Hematopoietic multipotent progenitor cell treated with erythropoietin and hydrocortisone succinate and interleukin-3 and kit ligand, for 17 days (in vitro differentiated cells): ENCODE measurements at regions not wholly inside any gene's neighbourhood (a gene's known extent, or its start where the extent isn't known, plus 50 kb on each side); places are given as distances from the start of the nearest gene placed in this dataset.
"Not testable (repeated sequence)": the region's sequence is repeated elsewhere in the genome, so short reads cannot be mapped to it uniquely, and the experiment has no call there.

Experiments
- DNase-seq: peaks from one replicate; pipeline ENCODE4 v3.0.0-alpha.2; 2015; ENCODE audit warnings: low spot score

- DNase-seq, result no peak
Measured at GRCh38 chr1:29626726-29627125, 390.4 kb downstream of the PTPRU start.

- no peak for DNase-seq
Measured at GRCh38 chr1:29626066-29626465, 389.7 kb downstream of the PTPRU start.

DNA sequence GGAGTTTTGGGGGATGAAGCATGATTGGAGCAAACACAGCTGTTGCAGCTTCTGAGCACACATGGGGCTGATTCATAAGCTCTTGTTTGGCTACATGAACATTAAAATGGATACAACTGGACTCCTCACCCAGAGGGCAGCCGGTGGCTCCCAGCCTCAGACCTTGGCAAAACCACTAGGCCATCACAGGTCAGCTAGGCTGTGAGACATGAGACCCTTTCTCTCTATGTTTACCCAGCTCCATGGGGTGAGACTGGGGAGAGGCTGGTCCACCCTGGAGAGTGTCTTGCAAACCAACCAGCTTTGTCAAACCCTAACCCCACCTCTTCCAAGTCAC is 388.7 kb downstream of the PTPRU start:
- no peak for DNase-seq

GRCh38 chr1:29624320-29625083 is 388.2 kb downstream of the PTPRU start:
- no peak for DNase-seq

DNA sequence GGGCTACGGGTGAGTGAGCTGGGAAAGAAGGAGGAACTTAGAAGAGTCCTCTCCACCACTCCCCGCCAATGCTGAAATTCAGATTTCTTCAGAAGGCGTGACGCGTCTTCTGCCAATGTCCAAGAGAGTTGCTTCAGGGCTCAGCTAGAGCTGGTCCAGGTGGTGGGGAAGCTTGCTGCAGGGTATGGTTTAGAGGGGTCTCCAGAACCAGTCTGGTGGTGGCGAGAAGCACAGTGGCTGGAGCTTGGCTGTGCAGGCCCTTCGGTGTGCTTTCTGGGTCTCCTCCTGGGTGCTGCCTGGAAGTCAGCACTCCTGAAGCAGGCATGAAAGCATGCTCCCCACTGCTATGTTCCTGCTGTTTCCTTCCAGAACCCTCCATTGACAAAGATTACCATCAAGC is 387.2 kb downstream of the PTPRU start:
- DNase-seq, result no peak

GRCh38 chr1:29621826-29622435 is 385.6 kb downstream of the PTPRU start:
- no peak for DNase-seq

DNA sequence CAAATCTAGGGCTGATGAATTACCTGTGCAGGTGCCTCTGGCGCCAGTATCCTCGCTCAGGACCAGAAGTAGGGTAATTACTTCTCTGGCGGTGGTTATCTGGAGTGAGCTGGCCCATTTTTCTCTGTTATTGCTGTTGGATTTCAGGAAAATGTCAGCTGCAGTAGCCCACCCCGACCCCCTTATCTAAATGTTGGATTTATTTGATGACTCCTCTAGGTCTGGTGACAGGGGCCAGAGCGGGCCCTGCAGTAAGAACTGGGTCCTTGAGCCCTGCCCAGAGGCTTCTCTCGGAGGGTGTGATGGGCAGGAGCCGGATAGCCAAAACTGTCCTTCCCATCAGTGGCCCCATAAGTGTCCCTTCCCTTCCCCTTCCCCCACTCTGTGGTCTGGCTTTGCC is 384.3 kb downstream of the PTPRU start:
- DNase-seq, result no peak

DNA sequence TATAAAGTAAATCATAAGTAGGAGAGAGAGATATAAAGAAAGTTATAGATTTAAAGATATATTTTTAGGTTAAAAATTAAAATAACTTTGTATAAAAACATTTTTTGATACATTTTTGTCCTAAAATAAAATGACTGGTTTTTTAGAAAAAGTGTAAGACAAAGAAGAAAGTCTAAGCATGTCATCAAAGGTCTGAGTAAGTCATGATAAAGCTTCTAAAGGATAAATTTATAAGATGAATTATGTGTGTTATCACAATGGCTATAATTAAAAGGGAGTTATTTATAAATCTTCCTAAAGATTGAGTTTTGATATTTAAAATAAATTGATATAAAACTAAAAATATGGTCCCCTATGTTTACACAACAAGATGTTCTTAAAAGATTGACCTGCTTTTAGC is 370.9 kb downstream of the PTPRU start:
- no peak for DNase-seq

DNA sequence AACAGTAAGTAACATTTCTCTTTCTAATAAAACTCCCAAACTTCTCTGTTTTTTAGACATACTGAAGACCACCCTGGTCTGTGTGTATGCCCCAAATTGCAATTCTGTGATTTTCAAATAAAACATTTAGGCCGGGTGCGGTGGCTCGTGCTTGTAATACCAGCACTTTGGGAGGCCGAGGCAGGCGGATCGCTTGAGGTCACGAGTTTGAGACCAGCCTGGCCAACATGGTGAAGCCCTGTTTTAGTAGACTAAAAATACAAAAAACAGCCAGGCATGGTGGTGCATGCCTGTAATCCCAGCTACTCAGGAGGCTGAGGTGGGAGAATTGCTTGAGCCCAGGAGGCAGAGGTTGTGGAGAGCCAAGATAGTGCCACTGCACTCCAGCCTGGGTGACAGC is 368.5 kb downstream of the PTPRU start:
- DNase-seq, result not testable (repeated sequence)

DNA sequence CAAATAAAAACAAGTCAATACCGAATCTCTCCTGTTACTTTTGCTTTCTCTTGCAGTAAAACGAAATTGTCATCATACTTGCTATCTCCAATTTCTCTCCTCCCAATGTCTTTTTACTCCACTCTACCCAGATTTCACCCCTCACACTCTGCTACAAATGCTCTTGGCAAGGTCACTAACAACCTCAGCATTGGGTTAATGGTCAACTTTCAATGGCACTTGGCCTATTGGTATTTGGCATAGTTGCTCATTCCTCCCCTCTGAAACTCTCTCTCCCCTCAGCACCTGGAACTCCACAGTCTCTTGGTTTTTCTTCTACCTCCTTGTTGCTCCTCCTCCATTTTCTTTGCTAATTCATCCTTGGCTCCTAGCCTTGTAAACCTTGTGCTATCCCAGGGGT is 367.3 kb downstream of the PTPRU start:
- DNase-seq, result no peak

DNA sequence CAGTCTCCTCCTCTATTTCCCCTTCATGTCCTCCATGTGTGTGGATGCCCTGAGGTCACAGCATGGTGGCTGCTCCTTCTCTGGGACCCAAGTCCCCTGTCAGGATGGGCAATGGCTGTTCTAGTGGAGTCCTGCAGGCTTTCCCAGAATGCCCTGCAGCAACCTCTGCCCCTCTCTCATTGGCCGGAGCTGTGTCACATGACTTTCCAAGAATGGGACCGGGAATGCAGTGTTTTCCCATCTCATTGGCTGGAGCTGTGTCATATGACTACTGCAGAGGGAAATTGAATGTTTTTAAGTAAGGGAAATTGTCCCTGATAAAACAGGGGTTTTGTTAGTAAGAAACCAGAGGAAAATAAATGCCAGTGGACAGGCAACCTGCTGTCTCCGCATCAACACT is 365.9 kb downstream of the PTPRU start:
- no peak for DNase-seq

- DNase-seq, result no peak
Measured at GRCh38 chr1:29601021-29601420, 364.7 kb downstream of the PTPRU start.

DNA sequence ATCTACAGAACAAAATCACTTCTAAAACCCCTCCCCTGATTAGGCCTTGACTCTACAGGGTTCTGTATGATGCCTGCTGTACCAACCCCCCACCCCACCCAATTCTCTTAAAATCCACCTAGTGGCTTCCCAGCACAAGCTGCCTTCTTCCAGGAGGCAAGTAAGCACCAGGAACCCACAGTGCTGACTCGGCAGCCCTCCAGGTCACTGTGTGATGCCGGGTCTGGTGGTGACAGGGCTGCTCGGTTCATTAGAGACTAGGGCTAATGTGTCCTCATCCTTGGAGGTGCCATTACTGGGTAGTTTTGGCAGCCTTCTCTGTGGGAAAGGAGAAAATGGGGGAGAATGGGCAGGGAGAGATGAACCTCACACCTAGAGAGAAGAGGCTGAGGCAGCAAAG is 363.5 kb downstream of the PTPRU start:
- DNase-seq, result no peak

DNA sequence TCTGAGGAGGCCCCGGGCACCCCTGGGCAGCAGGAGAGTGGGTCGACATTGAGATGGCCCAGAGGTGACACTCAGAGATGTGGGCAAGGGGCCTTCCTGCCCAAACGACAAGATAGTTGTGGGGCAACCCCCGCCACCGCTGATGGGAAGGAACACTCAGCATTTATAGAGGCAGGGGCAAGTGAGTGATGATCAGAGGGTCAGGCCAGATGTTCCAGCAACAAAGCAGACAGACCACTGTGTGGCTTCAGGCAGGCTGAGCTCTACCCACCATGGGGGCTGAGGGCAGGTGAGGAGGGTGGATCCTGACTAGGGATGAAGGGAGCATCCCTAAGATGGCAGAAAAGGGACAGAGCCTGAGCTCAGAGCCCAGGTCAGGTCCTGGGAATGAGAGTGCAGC is 362.7 kb downstream of the PTPRU start:
- no peak for DNase-seq

- DNase-seq, result no peak
Measured at GRCh38 chr1:29597861-29598260, 361.5 kb downstream of the PTPRU start.

DNA sequence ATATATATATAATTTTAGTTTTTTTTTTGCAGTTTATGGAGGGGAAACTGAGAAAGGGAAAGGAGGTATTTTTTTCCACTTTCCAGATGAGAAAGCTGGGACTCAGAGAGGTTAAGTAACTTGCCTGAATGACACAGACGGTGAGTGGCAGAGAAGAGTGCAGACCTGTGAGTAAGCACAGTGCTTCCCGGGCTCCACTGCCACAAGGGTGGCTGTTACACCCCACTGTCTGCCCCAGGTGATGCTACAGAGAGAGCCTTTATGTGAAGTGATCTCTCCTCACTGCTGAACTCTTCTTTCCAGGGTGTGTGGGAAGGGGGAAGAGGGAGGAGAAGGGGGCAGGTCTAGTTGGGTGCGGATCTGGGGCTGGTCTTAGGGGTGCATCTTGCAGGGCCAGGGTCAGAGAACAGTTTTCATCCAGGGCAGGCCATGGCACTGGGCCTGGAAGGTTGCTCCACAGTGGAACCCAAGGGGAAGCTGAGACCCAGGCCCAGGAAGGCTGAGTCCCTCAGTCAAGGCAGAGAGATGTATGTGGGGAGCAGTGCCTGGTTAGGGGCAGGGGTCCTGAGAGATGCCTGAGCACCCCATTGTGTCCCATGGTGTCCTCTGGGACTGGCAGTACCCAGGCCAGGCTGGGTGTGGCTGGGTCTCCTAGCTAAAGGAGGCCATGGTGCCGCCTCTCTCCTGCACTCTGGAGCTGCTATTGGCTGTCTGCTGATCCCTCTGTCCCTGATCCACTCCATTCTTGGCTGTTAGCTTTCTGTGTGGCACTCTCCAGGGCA is 357.5 kb downstream of the PTPRU start:
- no peak for DNase-seq

DNA sequence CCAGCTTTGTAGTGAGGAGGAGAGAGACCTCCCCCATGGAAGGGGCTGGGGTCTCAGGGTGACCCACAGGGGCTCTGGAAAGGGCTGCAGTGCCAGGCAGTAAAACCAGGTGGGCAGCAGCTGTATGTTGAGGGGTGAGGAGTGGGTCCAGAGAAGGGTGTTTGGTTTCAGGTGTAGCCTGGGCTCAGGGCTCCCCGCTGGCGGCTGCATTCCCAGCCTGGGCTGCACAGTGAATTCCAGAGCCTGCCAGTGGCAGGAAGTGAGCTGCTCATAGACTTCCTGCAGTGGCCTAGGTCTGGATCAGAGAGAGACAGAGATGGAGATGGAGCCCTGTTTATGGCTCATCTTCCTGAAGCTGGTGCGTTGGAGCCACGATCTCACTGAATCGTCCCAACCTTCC is 356.4 kb downstream of the PTPRU start:
- no peak for DNase-seq

DNA sequence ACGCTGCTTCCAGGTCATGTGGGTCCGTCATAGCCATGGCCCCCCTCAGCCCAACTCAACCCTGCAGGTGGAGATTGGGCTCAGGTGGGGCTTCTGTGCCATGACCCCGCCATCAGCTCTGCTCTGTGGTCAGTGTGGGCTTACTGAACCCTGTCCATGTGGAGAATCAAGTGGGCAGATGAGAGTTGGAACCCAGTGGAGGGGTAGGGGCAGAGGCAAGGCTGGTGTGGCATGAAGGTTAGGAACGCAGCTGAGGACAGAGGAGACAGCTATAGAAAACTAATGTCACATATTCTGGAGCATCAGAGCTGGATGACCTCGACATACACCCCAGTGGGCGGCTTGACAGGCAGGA is 355.9 kb downstream of the PTPRU start:
- no peak for DNase-seq

DNA sequence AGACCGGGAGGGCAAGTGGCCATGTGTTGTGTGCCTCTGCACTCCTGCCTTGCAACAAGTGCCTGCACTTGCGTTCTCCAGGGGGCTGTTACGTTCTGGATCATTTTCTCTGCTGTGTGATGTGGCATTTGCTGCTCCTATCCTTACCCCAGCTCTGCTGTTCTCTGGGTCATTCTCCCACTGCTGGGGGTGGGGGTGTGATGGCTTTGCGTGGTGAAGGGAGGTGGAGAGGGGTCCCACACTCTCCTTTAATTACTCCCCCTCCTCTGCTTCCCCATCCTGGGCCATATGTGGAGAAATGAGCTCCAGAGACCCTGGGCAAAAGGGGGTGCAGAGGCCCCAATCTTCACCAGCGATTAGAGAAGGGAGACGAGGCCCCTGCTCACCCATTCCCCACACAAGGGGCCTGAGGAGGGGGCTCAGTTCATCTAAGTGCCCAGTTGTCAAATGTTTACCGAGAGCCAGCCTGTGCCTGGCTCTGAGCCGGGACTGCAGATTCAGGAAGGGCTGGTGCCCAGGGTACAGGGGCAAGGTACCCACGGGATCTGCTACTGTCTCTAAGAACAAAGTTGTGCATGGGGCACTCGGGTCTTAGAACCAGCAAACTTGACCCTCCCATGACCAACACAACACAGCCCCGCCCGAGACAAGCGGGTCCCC is 355.4 kb downstream of the PTPRU start:
- DNase-seq, result no peak

GRCh38 chr1:29590583-29591565 is 354.6 kb downstream of the PTPRU start:
- DNase-seq, result no peak

- DNase-seq, result not testable (repeated sequence)
Measured at GRCh38 chr1:29589716-29590115, 353.4 kb downstream of the PTPRU start.
